Stimulated activated CD4-positive, alpha-beta T cell treated with anti-CD3 and anti-CD28 coated beads, Interleukin-2, amount 100 ng/mL, for 48 hours (primary cell): ENCODE measurements at regions not wholly inside any gene's neighbourhood (a gene's known extent, or its start where the extent isn't known, plus 50 kb on each side); places are given as distances from the start of the nearest gene placed in this dataset.

ENCODE experiments used
- DNase-seq, 2 donors: peaks; one replicate each; pipeline ENCODE4 v3.0.0-alpha.2; 2020

DNA sequence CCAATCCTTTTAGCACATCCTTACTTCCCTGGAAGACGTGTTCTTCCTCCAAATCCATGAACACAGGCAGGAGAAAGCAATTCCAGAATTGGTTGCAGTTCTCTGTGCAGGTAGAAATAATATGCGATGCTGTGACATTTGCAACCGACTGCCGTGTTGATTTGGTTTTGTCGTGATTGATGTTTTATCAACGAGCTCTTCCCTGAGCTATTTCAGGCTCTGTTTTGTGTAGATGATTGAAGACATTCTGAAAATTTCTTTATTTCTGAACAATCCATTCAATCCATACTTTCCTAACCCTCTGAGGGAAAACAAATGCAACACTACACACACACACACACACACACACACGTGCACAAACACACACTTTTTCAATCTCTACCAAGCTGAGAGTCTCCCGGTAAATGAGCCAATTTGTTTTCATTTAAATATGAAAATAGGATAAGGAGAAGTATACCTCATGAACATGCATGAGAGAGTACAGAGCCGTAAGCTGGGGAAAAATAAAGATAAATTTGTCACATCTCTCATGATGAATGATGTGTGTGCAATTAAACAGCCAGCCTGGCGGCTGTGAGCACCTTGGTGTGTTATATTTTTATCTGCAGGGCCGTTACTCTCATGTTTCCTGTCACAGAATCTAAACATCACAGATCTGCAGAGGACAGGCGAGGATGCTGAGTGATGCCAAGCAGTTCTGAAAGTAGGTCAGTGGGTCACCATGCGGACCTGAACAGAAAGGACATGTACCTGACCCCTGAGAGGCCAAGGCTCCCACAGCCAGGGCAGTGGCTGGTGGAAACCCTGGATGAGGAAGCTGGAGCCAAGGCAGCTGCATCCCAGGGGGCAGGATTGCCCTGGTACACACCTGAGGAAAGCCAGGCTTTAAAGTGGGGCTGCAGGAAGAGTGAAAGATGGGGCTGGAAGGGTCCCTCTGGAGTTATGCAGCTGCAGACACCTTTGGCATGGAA, 64.8 kb downstream of the PDCL3 start:
- DNase-seq: no peak

DNA sequence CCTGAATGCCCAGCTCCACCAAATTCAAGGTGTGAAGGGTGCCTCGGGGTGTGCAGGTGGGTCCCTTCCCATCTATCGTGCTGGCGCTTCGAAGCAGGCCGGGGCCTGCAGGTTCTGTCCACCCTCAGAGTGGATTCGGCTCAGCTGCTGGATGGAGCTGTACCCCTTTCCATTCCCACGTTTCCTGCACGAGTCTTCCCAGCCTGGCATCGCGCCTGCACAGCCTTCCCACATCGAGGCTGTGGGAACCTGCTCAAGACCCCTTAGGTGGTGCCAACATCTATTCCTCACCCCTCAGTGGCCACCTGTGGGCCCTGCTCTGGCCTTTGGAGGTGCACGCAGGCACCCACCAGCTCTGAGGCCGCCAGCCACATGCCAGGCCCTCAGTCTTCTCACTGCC, 65.7 kb downstream of the PDCL3 start:
- no peak for DNase-seq

DNA sequence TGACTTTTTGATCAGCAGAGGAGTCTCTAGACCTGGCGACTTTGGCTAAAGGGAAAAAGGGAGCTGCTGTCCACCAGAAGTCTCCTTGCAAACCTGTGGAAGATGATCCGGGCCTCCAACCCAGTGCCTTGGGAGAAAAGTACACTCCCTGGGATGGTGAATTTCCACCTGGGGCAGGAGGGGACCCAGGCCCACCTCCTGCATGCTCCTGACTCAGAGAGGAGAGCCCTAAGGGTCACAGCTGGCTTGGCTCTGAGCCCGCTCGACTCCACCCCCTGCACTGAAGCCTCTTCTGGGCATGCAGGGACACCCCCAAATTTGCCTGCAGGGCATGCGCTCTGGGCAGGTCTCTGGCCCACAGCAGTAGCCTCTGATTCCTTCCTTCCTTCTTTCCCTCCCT, 66.5 kb downstream of the PDCL3 start:
- DNase-seq: no peak

DNA sequence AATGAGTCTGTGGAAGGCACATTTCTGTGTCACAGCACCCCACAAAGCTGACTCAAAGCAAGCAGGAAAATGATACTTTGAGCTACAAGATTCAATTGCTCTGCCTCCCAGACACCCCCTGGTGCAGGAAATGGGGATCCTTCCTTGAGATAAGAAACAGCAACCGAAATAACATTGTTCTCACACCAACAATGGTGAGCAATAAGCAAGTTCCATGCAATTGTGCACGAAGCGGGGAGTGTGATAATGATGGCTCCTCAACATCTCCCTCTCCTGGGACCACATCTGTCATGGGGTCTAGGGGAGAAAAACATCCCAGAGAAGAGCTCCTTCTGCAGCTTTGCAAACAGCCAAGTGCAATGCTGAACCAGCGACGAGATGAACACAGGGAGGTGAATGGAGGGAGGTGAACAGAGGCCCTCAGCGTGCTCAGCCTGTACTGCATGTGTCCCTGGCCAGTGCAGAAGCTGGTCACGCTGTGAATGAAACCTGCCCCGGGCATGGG, 67.7 kb downstream of the PDCL3 start:
- no peak for DNase-seq

- no peak for DNase-seq
Observed at GRCh38 chr2:100632037-100632436, 69.2 kb downstream of the PDCL3 start.

DNA sequence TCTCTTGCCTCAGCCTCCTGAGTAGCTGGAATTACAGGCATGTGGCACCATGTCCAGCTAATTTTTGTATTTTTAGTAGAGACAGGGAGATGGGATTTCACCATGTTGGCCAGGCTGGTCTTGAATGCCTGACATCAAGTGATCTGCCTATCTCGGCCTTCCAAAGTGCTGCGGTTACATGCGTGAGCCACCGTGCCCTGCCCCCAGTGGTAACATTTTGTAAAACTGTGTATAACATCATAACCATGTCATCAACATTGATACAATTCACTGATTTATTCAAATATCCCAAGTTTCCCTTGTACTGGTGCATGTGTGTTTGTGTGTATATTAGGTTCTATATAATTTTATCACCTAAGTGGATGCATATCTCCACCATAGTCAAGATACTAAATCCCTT, 70.0 kb downstream of the PDCL3 start:
- DNase-seq: no peak

- no peak for DNase-seq
Observed at GRCh38 chr2:100639588-100640390, 77.0 kb downstream of the PDCL3 start.

GRCh38 chr2:100640431-100641124, 77.8 kb downstream of the PDCL3 start:
- no peak for DNase-seq

- no peak for DNase-seq
Observed at GRCh38 chr2:100641125-100641435, 78.3 kb downstream of the PDCL3 start.

DNA sequence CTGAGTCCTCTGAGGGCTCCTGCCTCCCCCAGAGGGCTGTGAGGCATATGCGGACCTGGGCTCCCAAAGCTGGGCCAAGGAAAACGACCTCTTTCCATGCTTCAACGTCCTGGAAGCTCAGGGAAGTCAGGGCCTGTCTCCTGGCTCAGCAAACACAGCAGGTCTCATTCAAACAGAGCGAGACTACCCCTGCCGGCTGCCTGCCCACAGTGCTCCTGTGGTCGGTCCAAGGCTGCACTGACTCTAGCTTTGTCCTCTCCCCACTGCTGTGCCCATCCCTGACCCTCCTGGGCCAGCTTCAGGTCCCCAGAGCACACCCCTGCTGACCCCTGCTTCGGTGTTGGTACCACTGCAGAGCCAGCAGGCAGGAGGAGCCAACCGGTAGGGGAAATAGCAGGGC, 79.6 kb downstream of the PDCL3 start:
- no peak for DNase-seq

- no peak for DNase-seq
Observed at GRCh38 chr2:100643467-100643866, 80.7 kb downstream of the PDCL3 start.

GRCh38 chr2:100643906-100644501, 81.2 kb downstream of the PDCL3 start:
- DNase-seq: no peak

- DNase-seq: no peak
Observed at GRCh38 chr2:100645695-100646429, 83.1 kb downstream of the PDCL3 start.

DNA sequence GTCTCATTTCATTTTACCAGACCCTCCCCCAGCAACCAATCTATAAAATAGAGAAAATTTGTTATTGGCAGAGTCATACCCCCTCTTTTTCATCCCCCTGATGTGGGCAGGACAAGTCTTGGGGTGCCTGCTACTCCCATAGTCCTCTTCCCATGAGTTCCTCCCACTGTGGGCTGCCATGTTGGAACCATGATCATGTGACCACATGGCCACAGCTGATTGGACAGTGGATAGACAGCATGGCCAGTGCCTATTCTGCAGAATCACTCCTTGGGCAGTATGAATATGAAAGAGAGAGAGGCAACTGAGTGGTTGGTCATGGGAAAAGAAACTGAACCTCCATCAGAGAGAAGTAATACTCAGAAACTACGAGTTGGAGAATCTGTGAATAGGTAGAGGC, 84.9 kb downstream of the PDCL3 start:
- no peak for DNase-seq

GRCh38 chr2:100650151-100650550, 87.4 kb downstream of the PDCL3 start:
- no peak for DNase-seq

DNA sequence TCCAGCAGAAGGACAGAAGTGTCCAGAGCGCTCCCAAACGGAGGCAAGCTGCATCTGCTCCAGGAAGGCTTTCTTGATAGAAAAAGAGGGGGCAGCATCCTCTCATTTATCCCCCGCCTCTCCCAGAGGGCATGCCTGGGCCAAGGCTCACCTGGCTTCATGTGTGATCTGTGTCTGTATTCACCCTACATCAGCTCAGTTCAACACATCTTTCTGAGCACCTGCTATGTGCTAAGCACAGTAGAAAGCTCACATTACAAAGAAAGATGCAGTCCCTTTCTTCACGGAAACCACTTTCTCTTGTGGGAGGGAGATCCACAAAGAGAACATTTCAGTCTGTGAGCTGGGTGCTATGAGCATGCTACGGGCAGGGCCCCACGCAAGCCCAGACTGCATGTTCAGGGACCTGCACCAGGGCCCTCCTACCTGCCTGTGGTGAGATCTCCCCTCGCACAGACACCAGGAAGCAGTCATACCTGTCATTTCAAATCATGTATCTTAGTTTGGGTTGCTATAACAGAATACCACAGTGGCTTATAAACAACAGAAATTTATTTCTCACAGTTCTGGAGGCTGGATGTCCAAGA, 90.7 kb downstream of the PDCL3 start:
- DNase-seq: no peak

DNA sequence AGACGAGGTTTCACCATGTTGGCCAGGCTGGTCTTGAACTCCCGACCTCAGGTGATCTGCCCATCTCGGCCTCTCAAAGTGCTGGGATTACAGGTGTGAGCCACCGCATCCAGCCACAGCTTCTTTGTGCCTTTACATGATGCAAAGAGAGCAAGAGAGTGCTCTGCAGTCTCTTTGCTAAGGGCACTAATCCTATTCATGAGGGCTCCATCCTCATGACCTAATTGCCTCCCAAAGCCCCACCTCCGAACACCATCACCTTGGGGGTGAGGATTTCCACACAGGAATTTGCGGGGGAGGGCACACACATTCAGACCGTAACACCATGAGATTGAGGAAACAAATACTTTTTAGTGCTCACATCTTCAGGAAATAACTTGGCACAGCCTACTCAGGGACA, 91.8 kb downstream of the PDCL3 start:
- no peak for DNase-seq

GRCh38 chr2:100655446-100655845, 92.7 kb downstream of the PDCL3 start:
- DNase-seq: no peak

DNA sequence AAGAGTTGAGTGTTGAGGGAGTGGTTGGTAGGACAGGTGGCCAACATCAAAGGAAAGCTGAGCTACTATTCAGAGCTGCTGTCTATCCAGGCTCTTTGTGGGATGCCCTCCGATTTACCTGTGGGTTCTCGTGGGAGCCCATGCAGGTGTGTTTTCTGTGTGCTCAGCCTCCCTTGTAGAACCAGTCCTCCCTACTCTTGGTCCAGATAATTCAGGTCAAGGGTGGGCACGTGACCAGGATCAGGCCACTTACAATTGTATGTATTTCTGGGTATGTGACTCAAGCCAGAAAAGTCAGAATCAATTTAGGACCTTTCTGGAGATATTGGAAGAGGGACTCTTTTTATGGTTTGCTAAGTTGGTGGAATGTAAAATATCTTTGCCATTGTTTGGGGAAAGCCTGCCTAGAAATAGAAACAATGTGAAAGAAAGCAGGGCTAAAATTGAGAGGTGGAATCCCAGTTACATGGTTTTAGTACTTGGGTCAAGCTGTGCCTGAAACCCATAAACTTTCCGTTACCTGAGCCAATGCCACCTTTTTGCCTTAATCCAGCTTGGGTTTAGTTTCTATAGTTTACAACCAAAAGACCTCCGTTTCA, 93.2 kb downstream of the PDCL3 start:
- DNase-seq: no peak

DNA sequence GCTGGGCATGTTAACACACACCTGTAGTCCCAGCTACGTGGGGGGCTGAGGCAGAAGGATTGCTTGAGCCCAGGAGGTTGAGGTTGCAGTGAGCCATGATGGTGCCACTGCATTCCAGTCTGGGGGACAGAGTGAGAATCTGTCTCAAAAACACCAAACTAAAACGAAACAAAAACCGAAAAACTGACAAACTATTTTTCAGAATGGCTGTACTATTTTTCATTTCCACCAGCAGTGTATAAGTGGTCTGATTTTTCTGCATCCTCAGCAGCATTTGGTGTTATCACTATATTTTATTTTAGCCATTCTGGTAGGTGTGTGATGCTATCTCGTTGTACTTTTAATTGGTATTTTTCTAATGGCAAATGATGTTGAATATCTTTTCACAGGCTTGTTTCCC, 95.2 kb downstream of the PDCL3 start:
- DNase-seq: no peak

DNA sequence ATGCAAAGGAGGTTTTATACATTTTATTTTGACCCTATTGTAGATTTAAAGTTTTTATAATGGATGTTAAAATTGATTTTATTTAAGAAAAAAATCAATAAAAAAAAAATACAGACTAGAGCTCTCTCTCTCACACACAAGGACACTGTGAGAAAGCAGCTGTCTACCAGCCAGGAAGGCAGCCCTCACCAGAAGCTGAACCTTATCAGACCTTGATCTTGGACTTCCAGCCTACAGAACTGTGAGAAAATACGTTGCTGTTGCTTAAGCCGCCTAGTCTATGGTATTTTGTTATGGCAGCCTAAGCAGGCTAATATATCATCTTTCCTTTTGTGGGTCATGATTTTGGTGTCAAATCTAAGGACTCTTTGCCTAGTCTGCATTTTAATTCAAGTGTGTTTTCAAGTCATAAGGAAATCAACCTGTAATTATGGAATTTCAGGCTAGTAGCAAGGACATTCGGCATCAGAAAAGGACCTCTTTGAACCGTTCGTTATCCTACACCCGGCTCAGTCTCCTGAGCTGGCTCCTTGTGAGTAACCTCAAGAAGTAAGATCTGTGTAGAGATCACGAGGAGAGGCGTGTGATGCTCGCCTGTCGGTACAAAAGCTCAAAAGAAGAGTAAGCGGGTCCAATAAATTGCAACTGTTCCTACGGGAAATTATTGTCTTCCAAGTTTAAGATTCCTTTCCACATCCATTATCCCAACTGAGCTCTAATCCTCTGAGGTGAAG, 98.2 kb downstream of the PDCL3 start:
- no peak for DNase-seq
